ENCODE measurements at regions not wholly inside any gene's neighbourhood (a gene's known extent, or its start where the extent isn't known, plus 50 kb on each side); places are given as distances from the start of the nearest gene placed in this dataset.

DNA sequence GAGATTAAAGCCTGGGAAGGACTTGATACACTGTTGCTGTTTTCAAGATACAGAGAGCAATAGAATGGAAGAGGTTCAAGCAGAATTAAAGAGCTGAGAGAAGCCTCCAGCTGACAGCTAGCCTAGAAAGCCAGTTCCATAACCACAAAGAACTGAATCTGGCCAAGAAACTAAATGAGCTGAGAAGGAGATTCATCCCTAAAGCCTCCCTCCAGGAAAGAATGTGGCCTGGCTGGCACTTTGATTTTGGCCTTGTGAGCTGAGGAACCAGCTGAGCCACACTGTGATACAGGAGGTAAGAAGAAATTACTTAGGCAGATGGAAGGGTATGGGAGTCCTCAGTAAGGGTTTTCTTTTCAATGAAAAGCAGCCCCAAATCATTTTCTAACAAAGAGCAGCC, 324.1 kb downstream of the PHF14 start (continued):
- TF ChIP-seq, protein P1, sequence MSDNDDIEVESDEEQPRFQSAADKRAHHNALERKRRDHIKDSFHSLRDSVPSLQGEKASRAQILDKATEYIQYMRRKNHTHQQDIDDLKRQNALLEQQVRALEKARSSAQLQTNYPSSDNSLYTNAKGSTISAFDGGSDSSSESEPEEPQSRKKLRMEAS (IDR thresholded peaks at IDR 0.05) = no peak
- TF ChIP-seq POLR2AphosphoS2 (conservative IDR thresholded peaks at IDR 0.05; ENCODE audit: low read length) = no peak
- TF ChIP-seq TP53 (CRISPR knock-in tag; IDR thresholded peaks at IDR 0.05) = no peak
- TF ChIP-seq, protein P2, sequence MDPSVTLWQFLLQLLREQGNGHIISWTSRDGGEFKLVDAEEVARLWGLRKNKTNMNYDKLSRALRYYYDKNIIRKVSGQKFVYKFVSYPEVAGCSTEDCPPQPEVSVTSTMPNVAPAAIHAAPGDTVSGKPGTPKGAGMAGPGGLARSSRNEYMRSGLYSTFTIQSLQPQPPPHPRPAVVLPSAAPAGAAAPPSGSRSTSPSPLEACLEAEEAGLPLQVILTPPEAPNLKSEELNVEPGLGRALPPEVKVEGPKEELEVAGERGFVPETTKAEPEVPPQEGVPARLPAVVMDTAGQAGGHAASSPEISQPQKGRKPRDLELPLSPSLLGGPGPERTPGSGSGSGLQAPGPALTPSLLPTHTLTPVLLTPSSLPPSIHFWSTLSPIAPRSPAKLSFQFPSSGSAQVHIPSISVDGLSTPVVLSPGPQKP (IDR thresholded peaks at IDR 0.05; ENCODE audit: low read depth, low read length) = no peak
- no peak for TF ChIP-seq RAD21 (conservative IDR thresholded peaks at IDR 0.05 in 1 of 2, IDR thresholded peaks at IDR 0.05 in 1 of 2)
- no peak for TF ChIP-seq CHD4 (IDR thresholded peaks at IDR 0.05; ENCODE audit: borderline replicate concordance)
- no peak for TF ChIP-seq SMC3 (IDR thresholded peaks at IDR 0.05)
- no peak for TF ChIP-seq HEYL (CRISPR knock-in tag; IDR thresholded peaks at IDR 0.05)

DNA sequence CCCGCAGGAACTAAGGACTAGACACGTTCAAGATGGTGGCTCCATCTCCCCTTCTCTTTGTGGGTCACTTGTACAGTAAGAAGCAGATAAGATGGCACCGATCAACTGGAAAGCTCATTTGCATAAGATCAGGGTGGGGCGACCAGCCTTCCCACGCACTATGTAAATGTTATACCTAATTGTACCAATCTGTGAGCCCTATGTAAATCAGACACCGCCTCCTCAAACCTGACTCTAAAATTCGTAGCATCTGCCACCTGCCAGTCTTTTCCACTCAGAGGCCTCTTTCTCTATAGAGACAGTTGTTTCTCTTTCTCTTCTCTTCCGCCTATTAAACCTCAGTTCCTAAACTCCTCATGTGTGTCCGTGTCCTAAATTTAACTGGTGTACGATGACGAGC, 324.5 kb downstream of the PHF14 start:
- ATAC-seq (no peak), FAIRE-seq (no peak), DNase-seq (ENCODE audit: low read depth in 1 of 2, low spot score in 1 of 2) (no peak)
- no peak overlapping the region for H3K27ac ChIP-seq
- H3K9me3 ChIP-seq = peaks cover 13% of the 10 kb centered on the region; the same call in 2 of the 3 replicates
- no peak overlapping the region for H3K4me3 ChIP-seq
- H3K4me1 ChIP-seq = no peaks in the 10 kb centered on the region
- CTCF ChIA-PET = no interaction called here
- TF ChIP-seq NFE2L2 (conservative IDR thresholded peaks at IDR 0.05; ENCODE audit: low read length) = no peak
- no peak for TF ChIP-seq SREBF2 (IDR thresholded peaks at IDR 0.05)
- TF ChIP-seq CBX2 (IDR thresholded peaks at IDR 0.05; ENCODE audit: borderline replicate concordance, low read depth) = no peak
- no peak for TF ChIP-seq GATA3 (IDR thresholded peaks at IDR 0.05; ENCODE audit: borderline replicate concordance)
- TF ChIP-seq, protein P3, sequence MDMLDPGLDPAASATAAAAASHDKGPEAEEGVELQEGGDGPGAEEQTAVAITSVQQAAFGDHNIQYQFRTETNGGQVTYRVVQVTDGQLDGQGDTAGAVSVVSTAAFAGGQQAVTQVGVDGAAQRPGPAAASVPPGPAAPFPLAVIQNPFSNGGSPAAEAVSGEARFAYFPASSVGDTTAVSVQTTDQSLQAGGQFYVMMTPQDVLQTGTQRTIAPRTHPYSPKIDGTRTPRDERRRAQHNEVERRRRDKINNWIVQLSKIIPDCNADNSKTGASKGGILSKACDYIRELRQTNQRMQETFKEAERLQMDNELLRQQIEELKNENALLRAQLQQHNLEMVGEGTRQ (IDR thresholded peaks at IDR 0.05) = no peak
- TF ChIP-seq, protein P4, sequence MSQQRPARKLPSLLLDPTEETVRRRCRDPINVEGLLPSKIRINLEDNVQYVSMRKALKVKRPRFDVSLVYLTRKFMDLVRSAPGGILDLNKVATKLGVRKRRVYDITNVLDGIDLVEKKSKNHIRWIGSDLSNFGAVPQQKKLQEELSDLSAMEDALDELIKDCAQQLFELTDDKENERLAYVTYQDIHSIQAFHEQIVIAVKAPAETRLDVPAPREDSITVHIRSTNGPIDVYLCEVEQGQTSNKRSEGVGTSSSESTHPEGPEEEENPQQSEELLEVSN (IDR thresholded peaks at IDR 0.05; ENCODE audit: borderline replicate concordance, low read depth) = no peak
- TF ChIP-seq FOSL2 (IDR thresholded peaks at IDR 0.05) = no peak
- no peak for TF ChIP-seq FOSL2 (CRISPR knock-in tag; IDR thresholded peaks at IDR 0.05)
- no peak for TF ChIP-seq CEBPB (IDR thresholded peaks at IDR 0.05)
- no peak for TF ChIP-seq PHF8 (IDR thresholded peaks at IDR 0.05; ENCODE audit: borderline replicate concordance, low read depth)
- TF ChIP-seq MAZ (IDR thresholded peaks at IDR 0.05; ENCODE audit: borderline replicate concordance, low read depth, low read length) = no peak
- TF ChIP-seq, protein P1 (IDR thresholded peaks at IDR 0.05) = no peak
- H3K4me2 ChIP-seq = no peak overlapping the region
- POLR2A ChIA-PET = no interaction called here
- 41% methylated on average over 11 of the region's 11 CpGs for WGBS (ENCODE audit: missing lambda C conversion rate)

DNA sequence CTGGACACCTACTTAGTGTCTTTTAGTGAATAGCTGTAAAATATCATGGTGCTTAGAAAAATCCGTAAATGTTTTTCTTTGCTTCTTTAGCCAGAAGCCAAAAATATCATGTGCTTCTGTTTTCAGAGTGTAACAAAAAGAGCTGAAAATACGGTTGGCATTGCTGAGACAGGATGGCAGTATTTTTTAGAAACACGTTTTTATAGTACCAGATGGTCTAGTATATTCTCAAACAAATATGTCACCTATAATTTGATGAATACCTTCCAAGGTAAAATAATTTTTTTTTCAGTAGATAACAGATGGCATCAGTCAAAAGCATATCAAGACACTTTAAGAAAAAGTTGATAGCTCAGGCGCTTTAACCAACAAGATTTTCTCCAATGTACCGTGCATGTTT, 326.6 kb downstream of the PHF14 start:
- ChIA-PET POLR2A (no interaction called here), CTCF (interaction anchor here (1.7 kb wide), 1 partner anchor 18 kb away, joined by 4 read pairs; no protein-coding TSS in a partner anchor)
- FAIRE-seq (no peak), ATAC-seq (no peak), DNase-seq (ENCODE audit: low read depth in 1 of 2, low spot score in 1 of 2) (no peak)
- Histone ChIP-seq H3K4me2 (no peak overlapping the region), H3K9me3 (peaks cover 14% of the 10 kb centered on the region; the same call in 2 of the 3 replicates), H3K4me3 (no peak overlapping the region), H3K4me1 (no peaks in the 10 kb centered on the region), H3K27ac (no peak overlapping the region)
- WGBS (ENCODE audit: missing lambda C conversion rate) = 34% methylated on average over 5 of the region's 5 CpGs
- TF ChIP-seq RFX5 (IDR thresholded peaks at IDR 0.05) = no peak
- TF ChIP-seq, protein P5, sequence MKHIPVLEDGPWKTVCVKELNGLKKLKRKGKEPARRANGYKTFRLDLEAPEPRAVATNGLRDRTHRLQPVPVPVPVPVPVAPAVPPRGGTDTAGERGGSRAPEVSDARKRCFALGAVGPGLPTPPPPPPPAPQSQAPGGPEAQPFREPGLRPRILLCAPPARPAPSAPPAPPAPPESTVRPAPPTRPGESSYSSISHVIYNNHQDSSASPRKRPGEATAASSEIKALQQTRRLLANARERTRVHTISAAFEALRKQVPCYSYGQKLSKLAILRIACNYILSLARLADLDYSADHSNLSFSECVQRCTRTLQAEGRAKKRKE (CRISPR knock-in tag; IDR thresholded peaks at IDR 0.05; ENCODE audit: low read depth) = no peak
- TF ChIP-seq, protein P1 (IDR thresholded peaks at IDR 0.05) = no peak
- TF ChIP-seq MYC (IDR thresholded peaks at IDR 0.05; ENCODE audit: borderline replicate concordance, low read length) = no peak
- no peak for TF ChIP-seq CBX8 (IDR thresholded peaks at IDR 0.05)
- no peak for TF ChIP-seq CHD2 (IDR thresholded peaks at IDR 0.05; ENCODE audit: low read length, partially characterized antibody)
- TF ChIP-seq, protein P6, sequence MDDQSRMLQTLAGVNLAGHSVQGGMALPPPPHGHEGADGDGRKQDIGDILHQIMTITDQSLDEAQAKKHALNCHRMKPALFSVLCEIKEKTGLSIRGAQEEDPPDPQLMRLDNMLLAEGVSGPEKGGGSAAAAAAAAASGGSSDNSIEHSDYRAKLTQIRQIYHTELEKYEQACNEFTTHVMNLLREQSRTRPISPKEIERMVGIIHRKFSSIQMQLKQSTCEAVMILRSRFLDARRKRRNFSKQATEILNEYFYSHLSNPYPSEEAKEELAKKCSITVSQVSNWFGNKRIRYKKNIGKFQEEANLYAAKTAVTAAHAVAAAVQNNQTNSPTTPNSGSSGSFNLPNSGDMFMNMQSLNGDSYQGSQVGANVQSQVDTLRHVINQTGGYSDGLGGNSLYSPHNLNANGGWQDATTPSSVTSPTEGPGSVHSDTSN (IDR thresholded peaks at IDR 0.05) = no peak
- TF ChIP-seq FOXS1 (CRISPR knock-in tag; IDR thresholded peaks at IDR 0.05) = no peak
- no peak for TF ChIP-seq GATA3 (IDR thresholded peaks at IDR 0.05; ENCODE audit: borderline replicate concordance)
- no peak for TF ChIP-seq HOXB13 (CRISPR knock-in tag; IDR thresholded peaks at IDR 0.05; ENCODE audit: low read depth)
- TF ChIP-seq, protein P4 (IDR thresholded peaks at IDR 0.05; ENCODE audit: borderline replicate concordance, low read depth) = no peak
- no peak for TF ChIP-seq TP53 (CRISPR knock-in tag; IDR thresholded peaks at IDR 0.05)
- TF ChIP-seq RNF2 (IDR thresholded peaks at IDR 0.05; ENCODE audit: borderline replicate concordance, low read depth) = no peak
- no peak for TF ChIP-seq SMC3 (IDR thresholded peaks at IDR 0.05)
- TF ChIP-seq PHF8 (IDR thresholded peaks at IDR 0.05; ENCODE audit: borderline replicate concordance, low read depth) = no peak
- no peak for TF ChIP-seq JUN (IDR thresholded peaks at IDR 0.05)
- TF ChIP-seq HEYL (CRISPR knock-in tag; IDR thresholded peaks at IDR 0.05) = no peak
- TF ChIP-seq, protein P7, sequence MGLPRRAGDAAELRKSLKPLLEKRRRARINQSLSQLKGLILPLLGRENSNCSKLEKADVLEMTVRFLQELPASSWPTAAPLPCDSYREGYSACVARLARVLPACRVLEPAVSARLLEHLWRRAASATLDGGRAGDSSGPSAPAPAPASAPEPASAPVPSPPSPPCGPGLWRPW (IDR thresholded peaks at IDR 0.05) = no peak

Data from A549 (cell line).